BLaER1 treated with 17β-estradiol and CSF1 and Interleukin-3, amounts not matched to agents 10 nM and 100 nM (cell line): ENCODE measurements at regions not wholly inside any gene's neighbourhood (a gene's known extent, or its start where the extent isn't known, plus 50 kb on each side); places are given as distances from the start of the nearest gene placed in this dataset.
A peak's percentile ranks its signal among the peaks of the same experiment; 100 is the strongest.
"Not testable (repeated sequence)": the region's sequence is repeated elsewhere in the genome, so short reads cannot be mapped to it uniquely, and the experiment has no call there.

Experiments
- H3K27ac ChIP-seq, 11 experiments: shearing (Covaris generic); formaldehyde crosslinking; 2 replicates each; pipeline ENCODE4 v1.8.1; 2022
- H3K27me3 ChIP-seq, 11 experiments: shearing (Covaris generic); formaldehyde crosslinking; 2 replicates each; pipeline ENCODE4 v1.8.1; 2022
- H3K36me3 ChIP-seq, 11 experiments: shearing (Covaris generic); formaldehyde crosslinking; 2 replicates each; pipeline ENCODE4 v1.8.1; 2022
- H3K4me1 ChIP-seq, 10 experiments: shearing (Covaris generic); formaldehyde crosslinking; 2 replicates each; pipeline ENCODE4 v1.8.1; 2022
- H3K4me2 ChIP-seq, 11 experiments: shearing (Covaris generic); formaldehyde crosslinking; 2 replicates each; pipeline ENCODE4 v1.8.1; 2022
- H3K4me3 ChIP-seq, 10 experiments: shearing (Covaris generic); formaldehyde crosslinking; 2 replicates each; pipeline ENCODE4 v1.8.1; 2022
- H3K9ac ChIP-seq, 11 experiments: shearing (Covaris generic); formaldehyde crosslinking; 2 replicates each; pipeline ENCODE4 v1.8.1; 2022
- H3K9me3 ChIP-seq, 11 experiments: shearing (Covaris generic); formaldehyde crosslinking; replicated peaks in 1 of 11; 2 replicates each; pipeline ENCODE4 v1.8.1; 2022
- H4K20me1 ChIP-seq, 11 experiments: shearing (Covaris generic); formaldehyde crosslinking; 2 replicates each; pipeline ENCODE4 v1.8.1; 2022

DNA sequence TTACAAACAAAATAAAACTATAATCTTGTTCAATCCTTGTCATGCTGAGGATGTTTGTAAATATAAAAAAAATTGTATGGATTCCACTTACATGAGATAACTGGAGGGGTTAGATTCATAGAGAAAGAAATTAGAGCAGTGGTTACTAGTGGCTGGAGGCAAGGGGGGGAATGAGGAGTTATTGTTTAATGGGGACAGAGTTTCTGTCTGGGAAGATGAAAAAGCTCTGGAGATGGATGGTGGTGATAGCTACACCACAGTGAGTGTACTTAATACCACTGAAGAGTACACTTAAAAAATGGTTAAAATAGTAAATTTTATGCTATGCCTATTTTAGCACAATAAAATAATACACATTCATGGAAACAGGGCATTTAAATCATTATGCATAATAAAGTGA, 247.5 kb upstream of the PLGLB2 start:
- not testable (repeated sequence) for H3K27ac ChIP-seq, H3K4me2 ChIP-seq, H3K4me3 ChIP-seq, H4K20me1 ChIP-seq, H3K9me3 ChIP-seq, H3K4me1 ChIP-seq, H3K36me3 ChIP-seq, H3K9ac ChIP-seq, H3K27me3 ChIP-seq

DNA sequence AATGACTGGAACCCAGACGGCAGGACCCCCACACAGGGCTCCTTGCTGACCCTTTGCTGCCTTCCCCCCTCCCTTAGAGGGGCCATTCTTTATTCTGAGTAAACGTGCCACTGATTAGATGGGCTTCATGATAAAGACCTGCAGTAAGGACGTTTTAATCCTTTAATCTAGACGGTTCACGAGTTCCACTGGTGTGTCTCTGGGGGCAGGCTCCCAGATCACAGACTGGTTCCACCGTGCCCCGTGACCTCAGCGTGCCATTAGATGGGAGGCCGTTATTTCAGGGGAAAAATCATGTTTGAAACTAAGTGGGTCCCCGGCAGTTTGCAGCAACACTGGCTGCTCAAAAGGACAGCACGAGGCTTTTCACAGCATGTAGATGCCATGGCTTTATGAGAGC, 246.9 kb upstream of the PLGLB2 start:
- H3K9ac ChIP-seq, H3K27me3 ChIP-seq, H3K4me2 ChIP-seq, H3K9me3 ChIP-seq, H3K4me1 ChIP-seq, H4K20me1 ChIP-seq, H3K36me3 ChIP-seq, H3K27ac ChIP-seq, H3K4me3 ChIP-seq: not testable (repeated sequence)

DNA sequence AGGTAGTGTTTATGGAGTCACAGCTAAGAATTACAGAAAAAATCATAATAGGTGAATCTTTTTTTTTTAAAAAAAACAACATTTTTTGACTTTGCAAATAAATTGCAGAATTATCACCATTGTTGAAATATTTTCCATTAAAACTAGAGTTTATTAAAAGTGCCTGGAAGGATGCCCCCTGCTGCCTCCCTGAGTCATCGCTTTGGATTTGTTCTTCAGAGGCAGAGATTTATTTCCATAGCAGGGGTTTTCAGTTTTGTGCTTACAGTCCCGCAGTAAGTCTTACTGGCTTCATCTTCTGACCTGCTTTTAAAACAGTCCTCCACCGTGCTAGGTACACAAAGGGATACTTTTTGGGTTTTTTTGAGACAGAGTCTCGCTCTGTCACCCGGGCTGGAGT, 244.9 kb upstream of the PLGLB2 start:
- H3K4me2 ChIP-seq, H4K20me1 ChIP-seq, H3K27me3 ChIP-seq, H3K9me3 ChIP-seq, H3K4me3 ChIP-seq, H3K4me1 ChIP-seq, H3K9ac ChIP-seq, H3K36me3 ChIP-seq, H3K27ac ChIP-seq: not testable (repeated sequence)

DNA sequence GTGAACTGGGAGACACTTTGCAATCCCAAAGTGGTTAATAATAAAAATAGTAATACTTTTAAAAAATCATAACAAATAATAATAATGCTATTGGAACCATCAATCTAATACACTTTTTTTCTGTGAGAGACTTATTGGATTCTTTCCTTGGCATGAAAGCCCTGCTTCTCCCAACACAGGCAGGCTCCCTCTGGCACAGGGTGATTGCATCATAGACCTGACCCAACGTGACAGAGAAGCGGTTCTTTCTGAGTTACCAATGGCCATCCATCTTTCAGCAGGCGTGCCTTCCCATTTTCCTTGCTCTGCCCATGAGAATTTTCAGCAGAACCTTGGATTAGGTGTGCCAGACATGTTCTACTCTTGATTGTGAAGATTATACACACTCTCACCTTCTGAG, 242.6 kb upstream of the PLGLB2 start:
- not testable (repeated sequence) for H4K20me1 ChIP-seq, H3K4me3 ChIP-seq, H3K27me3 ChIP-seq, H3K9ac ChIP-seq, H3K9me3 ChIP-seq, H3K4me1 ChIP-seq, H3K36me3 ChIP-seq, H3K27ac ChIP-seq, H3K4me2 ChIP-seq

DNA sequence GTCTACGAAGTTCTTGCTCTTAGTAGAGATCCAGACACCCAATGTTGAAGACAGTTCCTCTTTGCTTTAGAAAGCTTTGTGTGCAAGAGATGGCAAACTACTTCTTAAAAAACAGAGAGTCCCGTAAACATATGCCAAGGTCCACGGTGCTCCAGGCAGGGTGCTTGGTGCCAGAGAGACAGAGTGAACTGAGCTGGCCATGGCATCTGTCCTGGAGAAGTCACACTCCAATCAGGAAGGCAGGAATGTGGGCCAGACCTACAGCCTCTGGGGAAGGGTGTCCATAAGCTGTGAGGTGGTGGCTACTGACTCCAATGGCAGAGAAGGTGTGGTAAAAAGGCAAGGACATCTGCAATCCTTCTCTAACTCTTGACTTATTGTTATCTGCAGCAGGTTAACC, 242.0 kb upstream of the PLGLB2 start:
- H3K4me1 ChIP-seq = not testable (repeated sequence)

DNA sequence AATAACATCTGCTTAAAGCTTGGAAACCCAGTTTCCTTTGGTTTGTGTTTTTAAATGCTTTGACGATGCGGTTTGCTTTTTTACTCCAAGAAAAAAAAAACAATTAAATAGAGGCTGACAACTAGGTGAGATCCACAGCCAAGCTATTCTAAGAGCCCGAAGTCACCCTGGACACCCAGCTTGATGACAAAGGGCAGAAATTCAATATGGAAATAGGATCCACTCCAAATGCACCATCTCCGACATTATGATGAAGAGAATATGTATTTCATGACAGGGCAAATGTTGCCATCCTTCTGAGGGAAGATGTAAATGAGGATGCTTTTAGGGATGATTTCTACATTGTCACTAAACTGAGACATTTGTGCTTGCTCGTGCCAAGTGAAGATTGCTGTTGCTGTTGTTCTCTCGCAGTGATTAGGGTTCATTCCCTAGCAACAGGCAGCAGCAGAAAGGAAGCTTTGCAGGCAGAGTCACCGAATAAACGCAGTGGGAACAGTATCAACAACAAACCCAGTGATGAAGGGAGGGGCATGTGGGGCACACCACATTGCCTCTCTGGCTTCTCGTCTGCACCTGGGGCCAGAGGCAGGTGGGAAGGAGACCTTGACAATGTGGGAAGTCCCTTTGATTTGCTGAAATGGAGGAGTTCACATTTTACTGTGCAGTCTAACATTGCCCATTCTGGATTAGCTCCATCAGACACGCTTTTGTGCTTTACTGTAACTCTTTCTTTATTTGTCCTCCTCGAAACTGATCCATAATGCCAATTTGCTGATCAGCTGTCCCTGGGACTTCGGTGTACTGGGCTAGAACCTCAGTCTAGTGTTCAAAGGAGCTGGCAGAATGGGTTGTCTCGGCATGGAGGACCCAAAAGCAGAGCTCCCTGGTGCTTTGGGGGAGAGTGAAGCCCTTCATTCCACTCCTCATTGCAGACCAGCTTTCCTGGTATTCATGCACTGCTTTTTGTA, 240.2 kb upstream of the PLGLB2 start:
- H3K36me3 ChIP-seq, H3K4me3 ChIP-seq, H3K27ac ChIP-seq, H3K27me3 ChIP-seq, H4K20me1 ChIP-seq, H3K9me3 ChIP-seq, H3K9ac ChIP-seq, H3K4me1 ChIP-seq, H3K4me2 ChIP-seq: not testable (repeated sequence)

More for the DNA sequence above, 242.0 kb upstream of the PLGLB2 start:
- H3K27ac ChIP-seq, H3K36me3 ChIP-seq, H3K9me3 ChIP-seq, H3K27me3 ChIP-seq, H3K4me2 ChIP-seq, H3K9ac ChIP-seq, H4K20me1 ChIP-seq, H3K4me3 ChIP-seq: not testable (repeated sequence)

DNA sequence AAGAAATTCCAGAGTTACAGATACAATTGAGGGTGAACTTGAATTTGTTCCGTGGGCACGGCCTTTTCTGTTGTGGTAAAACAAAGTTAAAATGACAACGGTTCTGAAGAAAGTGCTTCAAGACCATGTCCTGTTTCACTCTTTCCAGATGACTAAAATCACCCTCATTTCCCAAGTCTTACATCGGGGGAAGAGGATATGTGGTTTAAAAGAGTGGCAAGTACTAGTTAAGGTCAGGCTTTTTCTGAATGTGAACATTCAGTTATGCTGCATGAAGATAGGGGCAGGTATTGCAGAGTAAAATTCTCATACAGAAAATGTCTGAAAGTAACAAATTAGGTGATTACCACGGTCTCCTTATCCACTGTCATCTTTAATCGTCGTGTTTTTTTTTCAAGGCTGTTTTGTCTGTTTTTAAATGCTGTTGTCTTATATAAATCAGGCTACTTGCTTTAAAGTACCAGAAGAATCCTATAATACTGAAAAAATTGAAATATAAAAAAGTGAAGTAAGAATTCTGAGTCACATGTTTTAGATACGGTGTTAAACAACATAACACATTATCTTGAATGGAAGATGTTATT, 236.6 kb upstream of the PLGLB2 start:
- H3K4me2 ChIP-seq, H3K4me3 ChIP-seq, H3K27ac ChIP-seq: not testable (repeated sequence)

DNA sequence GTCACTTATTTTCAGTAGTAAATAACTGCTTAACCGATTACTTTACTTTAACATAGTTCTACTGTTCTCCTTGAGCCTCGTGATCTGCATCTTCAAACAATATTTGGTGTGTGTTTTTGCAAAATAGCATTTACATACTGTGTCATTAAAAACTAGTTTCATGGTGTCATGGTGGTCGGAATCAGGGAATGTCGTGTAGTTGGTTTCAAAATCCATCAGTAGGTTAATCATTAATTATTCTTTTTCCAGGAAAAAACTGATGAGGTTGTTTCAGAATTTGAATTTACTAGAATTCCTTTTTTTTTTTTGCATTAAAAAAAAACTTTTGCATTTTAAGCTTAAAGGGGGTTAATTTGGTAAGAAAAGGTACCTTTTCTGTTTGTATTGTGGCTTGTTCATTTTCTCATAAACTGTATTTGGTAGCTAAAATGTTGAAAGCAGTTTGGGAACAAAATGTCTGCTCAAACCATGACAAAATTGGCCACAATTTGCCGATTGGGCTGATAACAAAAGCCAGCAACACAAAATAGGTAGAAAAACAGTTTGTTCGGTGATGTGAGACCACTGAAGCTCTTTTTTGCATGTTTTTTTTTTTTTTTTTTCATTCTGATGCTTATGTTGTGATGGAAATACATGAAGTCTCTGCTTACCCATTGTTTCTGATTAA, 234.9 kb upstream of the PLGLB2 start:
- H3K9ac ChIP-seq, H3K27ac ChIP-seq, H3K4me3 ChIP-seq, H4K20me1 ChIP-seq, H3K4me1 ChIP-seq, H3K4me2 ChIP-seq, H3K27me3 ChIP-seq, H3K36me3 ChIP-seq, H3K9me3 ChIP-seq: not testable (repeated sequence)

More for the DNA sequence above, 236.6 kb upstream of the PLGLB2 start:
- H3K27me3 ChIP-seq, H3K9me3 ChIP-seq, H3K4me1 ChIP-seq, H3K9ac ChIP-seq, H4K20me1 ChIP-seq, H3K36me3 ChIP-seq: not testable (repeated sequence)

DNA sequence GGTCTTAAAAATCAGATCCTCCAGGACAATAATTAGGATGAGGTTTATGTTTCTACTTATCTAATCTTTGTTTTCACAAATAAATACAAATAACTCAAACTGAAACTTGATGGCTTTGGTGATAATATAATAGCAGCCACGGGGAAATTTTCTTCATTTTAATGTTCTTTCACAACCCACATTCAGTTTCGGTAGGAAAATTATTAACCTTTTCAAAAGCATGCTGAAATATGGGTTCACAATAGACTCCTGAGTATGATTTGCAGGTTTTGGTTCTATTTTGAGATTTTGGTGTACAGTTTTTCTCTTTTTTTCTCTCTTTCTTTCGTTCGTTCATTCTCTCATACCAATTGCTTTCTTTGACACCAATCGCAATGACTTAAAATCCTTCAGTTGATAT, 233.9 kb upstream of the PLGLB2 start:
- H3K4me2 ChIP-seq, H4K20me1 ChIP-seq, H3K36me3 ChIP-seq, H3K9ac ChIP-seq, H3K4me3 ChIP-seq, H3K27ac ChIP-seq, H3K27me3 ChIP-seq, H3K9me3 ChIP-seq: not testable (repeated sequence)
- H3K4me1 ChIP-seq = peaks cover 7 to 14% (median 9%) of the 10 kb centered on the region in 10 experiments; a peak in 19 of 20 replicates

DNA sequence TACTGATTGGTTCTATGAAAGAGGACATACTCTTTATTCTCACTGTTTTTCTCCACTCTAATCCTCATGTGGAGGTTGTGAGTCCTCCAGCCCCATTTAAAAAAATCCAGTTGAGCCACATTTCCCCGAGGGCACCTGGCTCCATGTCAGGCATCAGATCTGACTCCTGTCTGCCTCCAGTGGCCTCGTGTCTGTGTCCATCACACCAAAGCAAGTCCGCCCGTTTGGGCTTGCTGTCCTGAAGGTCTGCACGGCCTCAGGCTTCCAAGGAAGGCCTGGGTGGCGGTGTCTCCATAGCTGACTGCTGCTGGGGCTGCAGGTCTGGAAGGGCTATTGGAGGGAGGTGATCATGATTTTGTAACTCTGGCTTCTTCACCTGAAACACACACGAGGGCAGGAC, 233.4 kb upstream of the PLGLB2 start:
- H3K4me2 ChIP-seq, H3K27ac ChIP-seq, H3K27me3 ChIP-seq, H4K20me1 ChIP-seq, H3K9ac ChIP-seq, H3K4me3 ChIP-seq, H3K9me3 ChIP-seq, H3K36me3 ChIP-seq: not testable (repeated sequence)
- H3K4me1 ChIP-seq = peaks cover 7 to 15% (median 10%) of the 10 kb centered on the region in 10 experiments; a peak in 19 of 20 replicates

DNA sequence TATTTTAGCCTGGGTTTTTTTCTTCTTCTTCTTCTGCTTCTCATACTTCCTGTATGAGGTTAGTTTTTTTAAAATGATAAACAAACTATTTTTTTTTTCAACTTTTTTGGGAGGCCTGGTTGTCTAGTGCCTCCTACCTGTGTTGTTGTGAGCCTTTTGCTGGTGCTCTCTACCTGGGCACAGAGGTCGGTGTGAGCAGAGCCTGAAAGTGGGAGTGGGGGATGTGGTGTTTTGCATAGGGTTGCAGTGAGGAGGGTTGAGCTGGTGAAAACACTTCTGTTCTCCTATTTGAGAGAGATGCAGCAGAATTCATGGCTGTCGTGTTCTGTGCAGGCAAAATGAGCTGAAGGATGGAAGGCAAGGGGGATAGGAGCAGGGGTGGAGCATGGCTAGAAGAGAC, 232.7 kb upstream of the PLGLB2 start:
- not testable (repeated sequence) for H4K20me1 ChIP-seq, H3K9ac ChIP-seq, H3K36me3 ChIP-seq, H3K4me3 ChIP-seq, H3K4me2 ChIP-seq, H3K9me3 ChIP-seq, H3K27ac ChIP-seq, H3K27me3 ChIP-seq
- H3K4me1 ChIP-seq = peaks cover 7 to 18% (median 12%) of the 10 kb centered on the region in 10 experiments; a peak in 19 of 20 replicates

DNA sequence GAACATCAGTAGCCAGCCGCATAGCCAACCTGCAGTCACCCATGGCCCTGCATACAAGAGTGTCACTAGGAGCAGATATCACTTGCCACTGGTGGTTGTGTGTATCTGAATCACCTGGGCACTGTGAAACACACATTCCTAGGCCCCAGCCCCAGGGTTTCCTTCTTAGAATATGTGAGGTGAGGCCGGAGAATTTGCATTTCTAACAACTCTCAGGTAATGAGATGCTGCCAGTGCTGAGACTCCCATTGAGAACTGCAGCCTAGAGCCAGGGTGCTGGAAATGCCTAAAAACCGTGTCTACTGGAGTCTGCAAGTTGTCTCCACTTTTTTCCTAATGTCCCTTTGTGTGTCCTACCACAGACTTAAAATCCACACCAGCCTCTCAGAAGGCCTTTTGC, 232.0 kb upstream of the PLGLB2 start:
- H3K9me3 ChIP-seq, H3K9ac ChIP-seq, H3K4me3 ChIP-seq, H3K27me3 ChIP-seq, H3K27ac ChIP-seq, H4K20me1 ChIP-seq, H3K36me3 ChIP-seq, H3K4me2 ChIP-seq: not testable (repeated sequence)
- peaks cover 7 to 23% (median 14%) of the 10 kb centered on the region in 10 experiments; a peak in 19 of 20 replicates for H3K4me1 ChIP-seq

DNA sequence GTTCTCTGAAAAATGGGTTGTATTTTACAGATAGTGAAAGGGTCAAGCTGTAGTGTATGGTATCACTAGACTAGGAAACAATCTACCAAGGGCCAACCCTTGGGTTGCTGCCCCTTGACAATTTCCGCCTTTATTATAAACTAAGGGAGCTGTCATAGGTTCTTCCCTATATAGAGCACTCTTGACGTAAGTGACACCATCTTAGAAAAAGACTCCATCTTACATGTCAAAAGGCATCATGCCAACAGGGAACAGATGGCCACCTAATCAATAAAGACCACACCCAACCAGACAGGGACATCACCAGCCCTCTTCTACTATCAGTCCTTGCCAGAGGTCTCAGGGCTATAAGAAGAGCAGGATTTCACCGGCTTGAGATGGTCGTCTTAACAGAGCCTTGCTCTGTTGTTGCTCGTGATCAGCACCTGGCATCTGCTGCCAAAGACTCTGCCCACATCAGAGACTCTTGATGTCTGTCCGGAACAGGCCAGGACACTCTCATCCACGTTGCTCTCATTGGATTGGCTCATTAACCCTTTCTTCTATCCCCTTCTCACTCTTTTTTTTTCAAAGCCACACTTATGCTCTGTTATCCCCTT, 231.4 kb upstream of the PLGLB2 start:
- Histone ChIP-seq H3K4me2 (peak overlapping the region in 3 of 11 experiments; percentile 28 to 50 (median 30); a peak in 4 of 22 replicates), H3K4me1 (peaks cover 11 to 28% (median 19%) of the 10 kb centered on the region in 10 experiments)
- H4K20me1 ChIP-seq, H3K36me3 ChIP-seq, H3K27me3 ChIP-seq, H3K9ac ChIP-seq, H3K27ac ChIP-seq, H3K4me3 ChIP-seq, H3K9me3 ChIP-seq: not testable (repeated sequence)
